ENCODE measurements at regions not wholly inside any gene's neighbourhood (a gene's known extent, or its start where the extent isn't known, plus 50 kb on each side); places are given as distances from the start of the nearest gene placed in this dataset.

DNA sequence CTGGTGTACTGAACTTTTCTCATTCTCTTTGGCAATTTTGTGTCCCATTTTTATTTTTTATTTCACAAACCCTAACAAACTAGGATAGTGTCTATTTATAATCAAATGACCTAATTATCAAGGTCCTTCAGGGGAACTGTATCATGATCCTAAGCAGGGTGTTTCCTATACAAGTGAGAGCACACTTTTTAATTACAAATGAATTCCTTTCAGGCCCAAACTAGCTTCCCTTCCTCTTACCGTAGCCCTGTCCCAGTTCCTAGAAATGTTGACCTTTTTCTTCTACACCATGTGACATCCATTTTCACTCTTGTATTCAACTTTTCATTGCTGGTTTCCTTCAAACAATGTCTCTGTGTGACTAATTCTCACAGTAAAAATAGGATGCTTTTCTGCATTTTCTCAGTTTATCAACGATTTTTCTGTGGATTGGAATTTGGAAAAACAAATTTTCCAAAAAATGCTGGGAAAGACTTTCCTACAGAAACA lies 411.4 kb downstream of the CCDC91 start:
- no peak for DNase-seq

DNA sequence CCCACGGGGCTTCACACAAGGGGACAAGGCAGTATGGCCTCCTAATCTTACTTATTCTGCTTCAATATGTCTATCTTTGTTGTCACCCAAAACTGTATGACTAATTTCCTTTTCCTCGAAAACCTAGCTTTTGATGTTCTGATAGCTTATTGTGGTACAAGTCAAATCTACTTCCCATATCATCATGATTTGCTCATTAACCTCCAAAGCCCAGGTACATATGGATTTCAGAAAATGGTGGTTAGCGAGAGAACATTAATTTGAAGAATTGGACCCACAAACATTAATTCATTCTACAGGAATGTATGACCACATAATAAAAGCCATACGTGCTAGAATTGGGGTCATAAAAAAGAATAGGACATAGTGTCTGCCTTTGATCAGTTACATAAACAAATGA lies 412.5 kb downstream of the CCDC91 start:
- DNase-seq: no peak

DNA sequence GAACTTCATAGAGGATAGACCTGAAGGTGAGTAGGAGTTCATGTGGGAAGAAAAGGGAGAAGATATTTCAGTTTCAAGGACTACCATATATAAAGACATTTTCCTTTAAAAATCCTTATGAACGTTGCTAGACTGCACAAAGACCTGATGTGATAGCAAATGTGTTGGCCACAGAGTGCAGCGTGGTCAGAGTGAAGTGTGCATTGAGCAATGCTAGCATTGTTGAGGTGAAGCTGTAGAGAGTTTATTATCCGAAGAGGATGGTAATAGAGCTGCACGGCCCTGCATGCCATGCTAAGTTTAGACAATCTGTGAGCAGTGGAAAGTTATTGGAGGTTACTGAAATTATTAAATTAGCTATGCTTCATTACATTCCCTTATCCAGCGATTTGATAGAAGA lies 413.0 kb downstream of the CCDC91 start:
- no peak for DNase-seq

DNA sequence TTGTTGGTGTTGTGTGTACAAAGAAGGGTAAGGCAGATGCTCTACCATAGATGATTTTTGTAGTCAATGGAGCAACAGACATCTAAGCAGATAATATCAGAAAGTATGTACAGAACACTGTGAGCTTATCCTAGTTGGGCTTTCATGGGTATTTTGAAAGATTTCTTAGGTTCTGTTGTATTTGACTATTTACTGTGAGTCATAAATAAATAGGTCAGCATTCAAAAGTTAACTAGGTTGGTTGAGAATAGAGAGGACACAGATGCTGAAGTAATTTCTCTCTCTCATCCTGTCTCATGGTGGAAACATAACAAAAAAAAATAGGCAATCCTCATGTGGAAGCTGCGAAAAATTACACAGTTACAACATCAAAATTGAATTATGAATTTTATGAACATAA lies 413.5 kb downstream of the CCDC91 start:
- no peak for DNase-seq

DNA sequence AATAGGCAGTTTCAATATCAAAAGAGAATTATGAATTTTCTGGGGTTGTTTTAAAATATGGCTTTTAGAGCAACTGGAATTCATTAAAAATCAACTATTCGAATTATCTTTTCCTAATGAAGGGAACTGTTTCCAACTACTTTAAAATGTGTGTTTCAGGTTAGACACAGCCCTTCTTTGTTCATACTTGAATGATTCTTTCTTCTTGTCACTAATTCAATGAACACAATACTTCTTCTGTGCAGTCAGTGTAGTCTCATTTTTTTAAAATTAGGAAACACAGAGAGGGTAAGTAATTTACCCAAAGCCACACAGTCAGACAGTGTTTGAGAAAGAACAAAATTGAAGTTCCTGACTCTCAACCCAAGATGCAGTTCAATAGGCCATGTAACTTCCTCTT lies 414.0 kb downstream of the CCDC91 start:
- no peak for DNase-seq

DNA sequence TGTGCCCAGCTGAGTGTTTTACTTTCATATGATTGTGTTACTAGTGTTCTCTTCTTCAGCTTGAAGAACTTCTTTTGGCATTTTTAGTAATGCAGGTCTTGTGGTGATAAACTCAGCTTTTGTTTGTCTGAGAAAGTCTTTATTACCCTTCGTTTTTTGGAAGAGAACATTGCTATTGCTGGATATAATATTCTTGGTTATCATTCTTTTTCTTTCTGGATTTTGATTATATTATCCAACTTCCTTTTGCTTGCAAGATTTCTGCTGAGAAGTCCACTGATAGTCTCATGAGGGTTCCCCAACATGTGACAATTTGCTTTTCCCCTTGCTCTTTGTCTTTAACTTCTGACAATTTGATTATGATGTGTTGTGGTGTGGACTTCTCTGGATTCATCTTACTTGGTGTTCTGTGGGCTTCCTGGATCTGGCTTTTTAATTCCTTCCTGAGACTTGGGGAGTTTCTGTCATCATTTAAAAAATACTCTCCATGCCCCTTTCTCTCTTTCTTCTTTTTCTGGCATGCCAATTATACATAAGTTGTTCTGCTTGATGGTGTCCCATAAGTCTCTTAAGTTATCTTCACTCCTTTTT lies 416.8 kb downstream of the CCDC91 start:
- no peak for DNase-seq

DNA sequence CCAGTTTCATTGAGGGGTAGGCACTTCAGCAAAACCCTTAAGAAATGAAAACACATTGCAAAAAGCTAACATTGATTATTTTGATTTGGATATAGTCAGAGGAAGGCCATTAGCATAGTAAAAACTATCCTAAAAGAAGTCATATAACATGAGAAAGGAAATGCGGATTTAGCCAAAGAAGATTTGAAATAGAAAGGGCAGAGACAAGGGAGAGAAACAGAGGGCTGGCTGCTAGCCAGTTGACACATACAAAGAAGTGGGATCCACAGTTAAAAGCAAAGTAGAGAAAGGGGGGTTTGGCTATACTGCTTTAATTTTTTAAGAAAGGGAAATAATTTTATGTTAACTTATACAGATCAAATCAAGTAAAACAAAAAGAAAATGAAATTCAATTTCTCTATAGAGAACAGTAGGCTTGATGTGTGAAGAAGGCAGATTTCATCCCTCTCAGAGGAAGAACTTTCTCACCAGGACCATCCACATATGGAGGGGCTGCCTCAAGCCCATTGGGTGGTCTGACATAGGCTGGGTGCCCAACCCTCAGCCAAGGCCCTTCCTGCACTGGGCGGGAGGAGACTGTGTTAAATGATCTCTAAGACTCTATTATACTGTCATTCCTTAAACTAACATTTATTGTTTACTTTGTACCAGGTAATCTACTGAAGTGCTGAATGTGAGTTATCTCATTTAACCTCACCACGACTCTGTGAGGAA lies 420.3 kb downstream of the CCDC91 start:
- no peak for DNase-seq

DNA sequence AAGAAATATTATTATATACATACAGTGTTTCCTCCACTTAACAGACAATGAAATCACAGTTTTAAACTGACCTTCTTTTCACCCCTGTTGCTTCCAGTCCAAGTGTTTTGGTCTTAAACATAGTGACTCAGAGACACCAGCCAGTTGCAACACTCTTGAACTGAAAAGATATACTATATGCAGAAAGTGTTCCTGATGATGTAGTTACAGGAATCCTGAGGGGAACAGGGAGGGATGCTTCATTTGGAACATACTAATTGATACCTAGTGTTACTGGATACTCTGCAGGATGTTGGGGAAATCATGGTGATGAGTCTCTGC lies 420.8 kb downstream of the CCDC91 start:
- DNase-seq: no peak

DNA sequence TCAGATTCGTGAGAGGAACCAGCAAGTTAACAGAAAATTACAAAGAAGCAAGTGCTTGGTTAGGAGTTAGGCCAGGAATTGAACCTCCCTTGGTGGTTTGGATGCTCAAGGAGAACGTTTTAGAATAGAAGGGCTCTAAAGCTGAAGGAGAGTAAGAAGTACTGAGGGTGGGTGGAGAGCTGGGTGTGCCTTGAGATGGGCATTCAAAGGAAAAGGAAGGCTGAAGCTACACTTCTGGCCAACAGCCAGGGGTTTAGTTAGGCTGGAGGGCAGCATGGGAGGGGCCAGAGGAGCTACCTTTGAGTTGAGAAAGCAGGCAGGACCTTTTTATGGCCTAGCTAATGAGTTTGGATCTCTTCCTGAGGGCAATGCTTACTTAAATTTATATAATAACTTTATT lies 421.2 kb downstream of the CCDC91 start:
- DNase-seq: no peak

DNA sequence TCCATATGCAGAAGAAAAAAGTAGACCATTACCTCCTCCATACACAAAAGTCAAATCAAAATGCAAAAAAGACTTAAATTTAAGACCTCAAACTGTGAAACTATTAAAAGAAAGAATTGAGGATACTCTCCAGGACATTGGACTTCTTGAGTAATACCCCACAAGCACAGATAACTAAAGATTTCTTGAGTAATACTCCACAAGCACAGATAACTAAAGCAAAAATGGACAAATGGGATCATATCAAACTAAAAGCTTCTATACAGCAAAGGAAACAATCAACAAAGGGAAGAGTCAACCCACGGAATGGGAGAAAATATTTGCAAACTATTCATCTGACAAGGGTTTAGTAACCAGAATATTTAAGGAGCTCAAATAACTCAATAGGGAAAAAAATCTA lies 427.9 kb downstream of the CCDC91 start:
- no peak for DNase-seq

DNA sequence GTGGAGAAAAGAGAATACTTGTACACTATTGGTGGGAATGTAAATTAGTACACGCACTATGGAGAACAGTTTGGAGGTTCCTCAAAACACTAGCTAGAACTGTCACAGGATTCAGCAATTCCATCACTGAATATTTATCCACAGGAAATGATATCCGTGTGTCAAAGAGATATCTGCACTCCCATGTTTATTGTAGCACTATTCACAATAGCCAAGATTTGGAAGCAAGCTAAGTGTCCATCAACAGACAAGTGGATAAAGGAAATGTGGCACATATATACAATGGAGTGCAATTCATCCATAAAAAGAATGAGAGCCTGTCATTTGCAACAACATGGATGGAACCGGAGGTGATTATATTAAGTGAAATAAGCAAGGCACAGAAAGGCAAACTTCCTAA lies 428.5 kb downstream of the CCDC91 start:
- no peak for DNase-seq

DNA sequence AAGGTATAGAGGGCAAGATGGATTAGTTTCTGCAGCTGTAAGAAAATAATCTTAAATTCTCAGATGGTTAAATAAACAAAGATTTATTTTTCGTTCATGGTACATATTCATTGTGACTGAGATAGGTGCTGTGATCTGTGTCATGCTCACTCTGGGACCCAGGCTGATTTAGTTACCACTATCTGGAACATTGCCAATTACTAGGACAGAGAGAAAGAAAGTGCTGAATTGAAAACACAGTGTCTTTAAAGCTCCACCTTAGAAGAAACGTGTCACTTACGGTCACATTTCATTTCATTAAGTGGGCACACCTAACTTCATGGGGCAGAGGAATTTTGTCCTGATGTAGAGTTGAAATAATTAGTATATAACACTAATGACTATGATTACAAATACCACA lies 430.0 kb downstream of the CCDC91 start:
- no peak for DNase-seq

DNA sequence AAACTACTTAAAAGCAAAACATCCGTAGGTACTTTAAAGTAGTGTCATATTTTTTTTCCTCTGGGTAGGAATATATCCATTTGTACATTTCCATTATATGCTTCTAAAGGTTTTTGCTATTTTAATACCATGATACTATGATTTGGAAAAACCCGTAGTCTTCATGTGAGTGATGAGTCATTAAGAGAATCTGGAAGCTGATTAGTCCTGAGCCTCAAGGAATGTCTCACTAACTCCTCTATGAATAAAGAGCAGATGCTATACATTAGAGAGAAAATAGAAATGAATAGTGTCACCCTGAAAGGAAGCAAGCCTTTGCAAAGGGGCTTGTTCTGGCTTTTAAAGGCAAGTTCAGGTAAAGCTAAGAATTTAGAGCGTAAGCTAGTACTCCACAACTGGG lies 432.1 kb downstream of the CCDC91 start:
- no peak for DNase-seq

DNA sequence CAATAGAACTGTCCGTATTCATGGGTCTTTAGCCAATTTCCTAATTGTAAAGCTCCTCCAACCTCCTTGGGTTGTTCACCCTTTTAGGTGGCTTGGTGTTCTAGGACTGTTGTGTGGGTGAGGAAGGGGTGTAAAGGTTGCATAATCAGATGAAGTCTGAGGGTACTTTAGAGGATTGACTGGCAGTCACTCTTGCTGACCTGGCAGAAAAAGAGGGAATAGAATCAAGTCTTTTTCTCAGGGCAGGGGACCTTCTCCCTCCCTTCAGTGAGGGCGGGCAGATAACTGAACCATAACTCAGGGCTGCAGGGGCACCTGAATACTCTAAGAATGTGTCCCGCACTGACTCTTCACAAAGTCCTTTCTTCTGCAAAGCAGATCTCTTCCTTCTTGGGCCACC lies 436.2 kb downstream of the CCDC91 start:
- DNase-seq: no peak

DNA sequence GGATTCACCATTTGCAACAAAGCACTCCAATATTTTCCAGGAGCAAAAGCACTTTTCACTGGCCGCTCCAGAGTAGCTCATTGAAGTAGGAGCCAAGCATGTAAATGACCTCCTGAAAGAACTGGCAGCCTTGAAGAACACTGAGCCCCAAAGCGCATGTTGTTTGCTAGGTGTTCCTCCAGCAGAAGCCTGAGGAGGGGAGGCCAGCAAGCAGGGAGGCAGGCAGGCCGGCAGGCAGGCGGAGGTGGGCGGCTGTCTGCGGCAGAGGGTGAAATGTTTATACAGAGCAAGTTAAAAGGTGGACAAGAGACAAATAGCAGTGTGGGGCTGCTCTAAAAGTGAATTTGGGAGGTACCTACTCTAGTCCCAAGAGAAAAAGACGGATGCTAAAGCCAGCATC lies 439.4 kb downstream of the CCDC91 start:
- no peak for DNase-seq

DNA sequence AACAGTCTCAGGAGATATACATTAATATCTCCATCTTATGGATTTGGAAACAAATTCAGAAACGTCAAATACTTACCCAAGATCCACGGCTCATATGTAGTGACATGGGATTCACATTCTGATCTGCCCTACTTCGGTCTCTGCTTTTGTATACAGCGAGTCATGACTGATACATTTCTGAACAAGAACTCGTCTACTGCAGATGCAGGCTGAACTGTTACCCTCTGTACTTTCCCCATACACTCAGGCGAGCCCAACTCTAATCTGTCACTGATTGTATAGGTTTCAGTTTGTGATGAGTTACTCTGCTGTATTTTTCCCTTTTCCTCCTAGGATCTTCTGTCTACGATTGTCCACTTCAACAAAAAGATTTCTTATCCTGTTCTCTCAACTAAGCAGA lies 441.6 kb downstream of the CCDC91 start:
- no peak for DNase-seq

DNA sequence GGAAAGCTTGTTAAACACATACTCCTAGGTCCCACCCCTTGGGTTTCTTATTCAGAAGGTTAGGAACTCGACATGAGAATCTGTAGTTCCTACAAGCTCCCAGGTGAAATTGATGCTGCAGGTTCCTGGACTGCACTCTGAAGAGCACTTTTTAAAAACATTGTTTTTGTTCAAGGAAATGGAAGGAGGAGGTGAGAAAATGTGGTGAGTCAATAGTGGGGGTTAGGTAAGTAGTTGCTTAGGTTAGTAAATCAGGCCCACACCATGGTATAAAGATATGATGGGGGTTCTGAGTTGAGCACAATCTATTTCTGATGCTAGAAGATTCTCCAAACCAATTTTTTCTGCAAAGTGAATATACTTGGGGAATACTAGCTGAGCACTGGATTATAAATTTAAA lies 450.3 kb downstream of the CCDC91 start:
- no peak for DNase-seq

DNA sequence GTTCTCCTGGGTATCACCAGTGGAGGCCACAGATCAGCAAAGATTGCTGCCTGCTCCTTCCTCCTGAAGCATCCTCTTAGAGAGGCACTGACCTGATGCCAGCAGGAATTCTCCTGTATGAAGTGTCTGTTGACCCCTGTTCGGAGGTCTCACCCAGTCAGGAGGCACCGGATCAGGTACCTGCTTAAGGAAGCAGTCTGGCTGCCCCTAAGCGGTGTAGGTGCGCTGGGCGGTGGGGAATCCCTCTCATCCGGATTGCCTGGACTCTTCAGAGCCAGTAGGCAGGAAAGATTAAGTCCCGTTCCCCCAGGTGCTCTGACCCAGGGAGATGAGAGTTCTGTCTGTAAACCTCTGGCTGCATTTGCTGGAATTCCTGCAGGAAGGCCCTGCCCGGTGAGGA lies 455.2 kb downstream of the CCDC91 start:
- DNase-seq: no peak

DNA sequence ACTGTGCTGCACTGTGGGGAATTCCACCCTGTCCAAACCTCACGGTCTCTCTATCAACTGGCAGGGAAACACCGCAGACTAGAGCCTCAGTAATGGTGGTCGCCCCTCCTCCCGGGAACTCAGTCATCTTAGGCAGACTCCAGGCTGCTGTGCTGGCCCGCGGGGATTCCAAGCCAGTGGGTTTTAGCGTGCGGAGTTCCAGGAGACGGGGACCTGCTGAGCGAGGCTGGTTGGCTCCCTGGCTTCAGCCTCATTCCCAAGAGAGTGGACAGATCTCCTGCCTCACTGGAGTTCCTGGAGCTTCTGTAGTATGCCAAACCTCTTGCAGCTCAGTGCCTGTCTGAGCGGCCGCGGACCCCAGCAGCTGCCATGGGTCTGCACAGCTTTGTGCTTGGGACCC lies 455.6 kb downstream of the CCDC91 start:
- DNase-seq: no peak

DNA sequence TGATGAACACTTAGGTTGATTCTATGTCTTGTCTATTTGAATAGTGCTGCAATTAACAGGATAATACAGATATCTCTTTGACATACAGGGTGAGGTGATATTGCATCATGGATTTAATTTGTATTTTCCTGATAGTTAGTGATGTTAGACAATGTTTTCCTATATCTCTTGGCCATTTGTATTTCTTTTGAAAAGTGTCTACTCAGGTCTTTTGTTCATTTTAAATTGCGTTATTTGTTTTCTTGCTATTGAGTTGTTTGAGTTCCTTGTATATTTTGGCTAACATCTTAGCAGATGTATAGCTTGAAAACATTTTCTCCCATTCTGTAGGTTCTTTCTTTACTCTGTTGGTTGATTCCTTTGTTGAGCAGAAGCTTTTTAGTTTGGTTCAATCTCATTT lies 460.6 kb downstream of the CCDC91 start:
- no peak for DNase-seq

DNA sequence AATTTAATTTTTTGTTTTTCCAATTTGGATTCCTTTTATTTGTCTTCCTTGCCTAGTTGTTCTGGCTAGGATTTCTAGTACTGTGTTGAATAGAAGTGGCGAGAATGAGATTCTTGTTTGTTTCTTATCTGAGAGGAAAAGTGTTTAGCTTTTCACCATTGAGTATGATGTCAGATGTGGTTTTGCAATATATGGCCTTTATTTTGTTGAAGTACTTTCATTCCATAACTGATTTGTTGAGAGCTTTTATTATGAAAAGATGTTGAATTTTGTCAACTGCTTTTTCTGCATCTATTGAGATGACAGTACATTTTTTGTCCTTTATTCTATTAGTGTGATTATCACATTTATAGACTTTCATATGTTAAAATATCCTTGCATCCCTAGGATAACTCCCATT lies 462.0 kb downstream of the CCDC91 start:
- no peak for DNase-seq

DNA sequence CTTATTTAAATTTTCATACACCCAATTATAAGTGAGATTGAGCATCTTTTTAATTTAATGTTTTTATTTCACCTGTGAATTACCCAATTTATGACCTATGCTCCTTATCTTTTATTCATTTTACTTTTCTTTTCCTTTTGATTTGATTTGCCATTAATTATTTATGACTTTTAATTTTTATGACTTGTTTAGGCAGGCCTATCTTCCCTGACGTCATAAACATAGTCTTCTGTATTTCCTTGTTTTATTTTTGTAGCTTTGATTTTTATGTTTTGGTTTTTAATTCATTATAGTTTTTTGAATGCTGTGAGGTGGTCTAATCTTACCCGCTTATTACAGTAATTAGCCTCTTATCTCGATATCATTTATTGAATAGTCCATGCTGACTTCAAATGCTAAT lies 467.1 kb upstream of the FAR2 start:
- DNase-seq: no peak

DNA sequence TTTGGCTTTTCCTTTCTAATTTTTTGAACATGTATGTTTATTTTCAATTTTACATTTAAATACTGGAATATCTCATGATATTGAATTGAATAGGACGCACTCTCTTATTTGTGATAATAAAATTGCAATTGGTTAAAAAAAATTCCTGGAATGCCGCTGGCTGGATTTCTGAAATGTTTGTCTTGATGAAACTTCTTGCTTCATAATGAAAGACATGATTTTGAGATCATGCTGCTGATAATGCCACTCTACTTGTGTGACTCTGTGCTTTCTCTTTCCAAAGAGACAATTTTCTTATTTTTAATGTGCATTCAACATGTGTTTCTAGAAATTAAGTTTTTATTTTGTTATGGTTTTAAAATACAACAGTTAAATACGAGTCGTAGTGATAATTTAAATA lies 465.7 kb upstream of the FAR2 start:
- DNase-seq: no peak

DNA sequence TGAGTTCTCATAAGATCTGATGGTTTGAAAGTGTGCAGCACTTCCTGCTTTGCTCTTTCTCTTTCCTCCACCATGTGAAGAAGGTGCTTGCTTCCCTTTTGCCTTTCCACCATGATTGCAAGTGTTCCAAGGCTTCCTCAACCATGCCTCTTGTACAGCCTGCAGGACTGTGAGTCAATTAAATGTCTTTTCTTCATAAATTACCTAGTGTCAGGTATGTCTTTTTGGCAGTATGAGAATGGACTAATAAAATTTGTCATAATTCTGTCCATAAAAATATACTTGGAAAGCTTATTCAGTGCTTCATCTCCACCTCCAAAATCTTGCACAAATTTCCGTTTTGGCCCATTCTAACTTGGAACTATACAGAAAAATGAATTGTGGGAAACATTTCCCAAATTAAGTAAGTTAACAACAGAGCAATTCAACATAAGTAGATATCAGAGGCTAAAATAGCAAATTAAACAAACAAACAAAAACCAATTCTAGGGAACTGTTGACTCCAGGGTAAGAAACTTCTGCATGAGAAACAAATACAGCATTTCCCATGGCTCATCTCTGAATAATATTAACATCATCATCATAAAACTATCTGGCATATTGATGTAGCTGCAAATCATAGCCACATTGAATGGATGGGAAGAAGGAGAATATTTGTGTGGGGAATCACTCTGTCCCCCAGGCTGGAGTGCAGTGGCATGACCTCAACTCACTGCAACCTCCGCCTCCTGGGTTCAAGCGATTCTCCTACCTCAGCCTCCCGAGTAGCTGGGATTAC lies 459.5 kb upstream of the FAR2 start:
- no peak for DNase-seq

Measured in stimulated activated CD4-positive, alpha-beta T cell treated with anti-CD3 and anti-CD28 coated beads, Interleukin-4, amount 100 ng/mL, for 24 hours (primary cell).